ENCODE measurements at regions not wholly inside any gene's neighbourhood (a gene's known extent, or its start where the extent isn't known, plus 50 kb on each side); places are given as distances from the start of the nearest gene placed in this dataset.

GRCh38 chr12:118617611-118618450 lies 241.5 kb downstream of the SUDS3 start:
- Histone ChIP-seq H3K27ac (ENCODE audit: low read depth, low read length) (no peak overlapping the region), H3K4me2 (ENCODE audit: low read length) (no peak overlapping the region), H3K36me3 (ENCODE audit: control insufficient read depth in 1 of 2, insufficient read depth in 2 of 2, low read length in 2 of 2) (no peaks in the 10 kb centered on the region), H4K20me1 (ENCODE audit: insufficient read depth) (no peaks in the 10 kb centered on the region), H3K9ac (ENCODE audit: low read length) (no peak overlapping the region), H3K27me3 (ENCODE audit: insufficient read depth, low read length) (peaks cover 10% of the 10 kb centered on the region; the same call in 1 of the 2 replicates), H3K9me2 (ENCODE audit: insufficient read depth) (no peaks in the 10 kb centered on the region), H3K79me2 (ENCODE audit: insufficient read depth, low read length) (no peaks in the 10 kb centered on the region), H3K4me1 (ENCODE audit: control insufficient read depth in 1 of 2, insufficient read depth in 2 of 2, low read length in 2 of 2) (no peaks in the 10 kb centered on the region), H2AFZ (ENCODE audit: low read depth, low read length, poor library complexity, severe bottlenecking) (no peak overlapping the region), H3K4me3 (replicated peaks in 1 of 2; ENCODE audit: low read depth in 1 of 2, low read length in 2 of 2) (no peak overlapping the region), H3K9me3 (ENCODE audit: control insufficient read depth in 1 of 2, insufficient read depth in 1 of 2, low read depth in 1 of 2, low read length in 2 of 2) (no peaks in the 10 kb centered on the region)
- intact Hi-C loops (cut with micrococcal nuclease): no loop called here
- CTCF ChIA-PET: no interaction called here
- RAD21 ChIA-PET (ENCODE audit: low non-redundant PET in 1 of 2, low total read pairs in 2 of 2, uncharacterized antibody in 2 of 2, unreplicated experiment in 2 of 2): no interaction called here
- no peak for TF ChIP-seq POLR2A (IDR thresholded peaks at IDR 0.05; ENCODE audit: borderline replicate concordance, extremely low read depth, insufficient read depth, insufficient read length)
- TF ChIP-seq REST (IDR thresholded peaks at IDR 0.05; ENCODE audit: low read depth): no peak
- TF ChIP-seq CEBPB (IDR thresholded peaks at IDR 0.05; ENCODE audit: low read depth): no peak
- TF ChIP-seq ZFX (IDR thresholded peaks at IDR 0.05): no peak
- no peak for TF ChIP-seq SRF (IDR thresholded peaks at IDR 0.05; ENCODE audit: low read depth)
- TF ChIP-seq FOSL1 (IDR thresholded peaks at IDR 0.05; ENCODE audit: low read depth): no peak
- no peak for TF ChIP-seq TCF7L2 (IDR thresholded peaks at IDR 0.05; ENCODE audit: borderline replicate concordance, extremely low read depth, insufficient read depth, insufficient read length)
- TF ChIP-seq CBX3 (IDR thresholded peaks at IDR 0.05; ENCODE audit: low read depth): no peak
- no peak for TF ChIP-seq SIN3A (IDR thresholded peaks at IDR 0.05; ENCODE audit: low read depth)
- no peak for TF ChIP-seq RAD21 (IDR thresholded peaks at IDR 0.05; ENCODE audit: low read depth)
- TF ChIP-seq SP1 (IDR thresholded peaks at IDR 0.05; ENCODE audit: low read depth): no peak
- TF ChIP-seq ZNF274 (IDR thresholded peaks at IDR 0.05; ENCODE audit: low read depth, low read length): no peak
- no peak for TF ChIP-seq POLR2AphosphoS5 (IDR thresholded peaks at IDR 0.05; ENCODE audit: low read depth, low read length)
- no peak for TF ChIP-seq CTCF (IDR thresholded peaks at IDR 0.05 in 2 of 3, conservative IDR thresholded peaks at IDR 0.05 in 1 of 3; ENCODE audit: borderline replicate concordance in 1 of 3, insufficient read depth in 1 of 3, low read depth in 2 of 3, low read length in 2 of 3)
- TF ChIP-seq JUND (IDR thresholded peaks at IDR 0.05): no peak
- TF ChIP-seq EZH2 (IDR thresholded peaks at IDR 0.05): no peak
- no peak for TF ChIP-seq ELF1 (IDR thresholded peaks at IDR 0.05; ENCODE audit: borderline replicate concordance, low read depth)
- POLR2A ChIA-PET: no interaction called here
- ATAC-seq (no peak), DNase-seq (ENCODE audit: low read depth, low spot score) (no peak)
- BruUV-seq (replicated peaks): no TSS peak

All from HCT116 (cell line).